MCF 10A (cell line): ENCODE measurements at regions not wholly inside any gene's neighbourhood (a gene's known extent, or its start where the extent isn't known, plus 50 kb on each side); places are given as distances from the start of the nearest gene placed in this dataset.

ENCODE experiments used
- BruUV-seq: library from RNA; stranded (reverse); fragments of 400-500 nt; replicated peaks from 2 replicates; lab custom pipeline; 2021; lab: Mats Ljungman, UMichigan
- CTCF ChIA-PET: fragments of 300-600 bp; sonication (Branson Sonifier 250); formaldehyde crosslinking; extraction: SDS; loops from one replicate; lab custom pipeline; 2021; ENCODE audit warnings: antibody characterized with exemption, inconsistent platforms; lab: Yijun Ruan, JAX
- POLR2A ChIA-PET: fragments of 300-600, 350-650 bp; sonication (Branson Sonifier 250); formaldehyde crosslinking; extraction: SDS; loops from one replicate; lab custom pipeline; 2020; ENCODE audit warnings: antibody characterized with exemption, inconsistent platforms; lab: Yijun Ruan, JAX
- DNase-seq: peaks from one replicate; pipeline ENCODE4 v3.0.0-alpha.2; 2018; ENCODE audit not compliant: unreplicated experiment
- H3K27ac Mint-ChIP-seq: one replicate; pipeline ENCODE4 v1.8.0; 2022; ENCODE audit warnings: mild to moderate bottlenecking, low read depth, mixed read lengths; ENCODE audit not compliant: unreplicated experiment
- H3K27me3 Mint-ChIP-seq: one replicate; pipeline ENCODE4 v1.8.0; 2022; ENCODE audit warnings: mixed read lengths; ENCODE audit not compliant: insufficient read depth, unreplicated experiment
- H3K36me3 Mint-ChIP-seq: one replicate; pipeline ENCODE4 v1.8.0; 2022; ENCODE audit warnings: mild to moderate bottlenecking, moderate library complexity, mixed read lengths; ENCODE audit not compliant: insufficient read depth, unreplicated experiment
- H3K4me1 Mint-ChIP-seq: one replicate; pipeline ENCODE4 v1.8.0; 2022; ENCODE audit warnings: mixed read lengths; ENCODE audit not compliant: insufficient read depth, unreplicated experiment
- H3K4me3 Mint-ChIP-seq: one replicate; pipeline ENCODE4 v1.8.0; 2022; ENCODE audit warnings: mild to moderate bottlenecking, moderate library complexity, mixed read lengths; ENCODE audit not compliant: unreplicated experiment
- H3K9me3 Mint-ChIP-seq: one replicate; pipeline ENCODE4 v1.8.0; 2022; ENCODE audit warnings: mixed read lengths; ENCODE audit not compliant: unreplicated experiment
- CTCF ChIP-seq: fragments of 200-600 bp; IDR thresholded peaks from one replicate; pipeline ENCODE4 v1.8.0; 2022; ENCODE audit warnings: antibody characterized with exemption, mild to moderate bottlenecking; ENCODE audit not compliant: unreplicated experiment
- intact Hi-C: fragments of 100-400 bp; cut with micrococcal nuclease; formaldehyde crosslinking; loops from 2 replicates; pipeline ENCODE4 v1.14.1; 2022

GRCh38 chr2:81206216-81206615, 901.7 kb upstream of the LRRTM1 start:
- intact Hi-C loops = no loop called here
- no peak for DNase-seq
- peaks cover 7% of the 10 kb centered on the region for H3K36me3 Mint-ChIP-seq
- CTCF ChIA-PET = interaction anchor here (0.7 kb wide), 1 partner anchor 188 kb away, joined by 3 read pairs; no protein-coding TSS in a partner anchor
- no TSS peak for BruUV-seq
- H3K9me3 Mint-ChIP-seq = peaks cover 9% of the 10 kb centered on the region
- POLR2A ChIA-PET = no interaction called here
- H3K27ac Mint-ChIP-seq = no peak overlapping the region
- H3K27me3 Mint-ChIP-seq = no peaks in the 10 kb centered on the region
- no peaks in the 10 kb centered on the region for H3K4me1 Mint-ChIP-seq
- H3K4me3 Mint-ChIP-seq = no peak overlapping the region
- no peak for TF ChIP-seq CTCF

GRCh38 chr2:81196933-81197628, 892.5 kb upstream of the LRRTM1 start:
- Mint-ChIP-seq H3K27me3 (no peaks in the 10 kb centered on the region), H3K4me1 (no peaks in the 10 kb centered on the region), H3K4me3 (no peak overlapping the region), H3K36me3 (no peaks in the 10 kb centered on the region), H3K27ac (no peak overlapping the region), H3K9me3 (no peaks in the 10 kb centered on the region)
- DNase-seq = no peak
- ChIA-PET CTCF (no interaction called here), POLR2A (no interaction called here)
- no peak for TF ChIP-seq CTCF
- BruUV-seq = no TSS peak
- intact Hi-C loops = no loop called here

- ChIA-PET CTCF (no interaction called here), POLR2A (no interaction called here)
- Mint-ChIP-seq H3K9me3 (no peaks in the 10 kb centered on the region), H3K27me3 (no peaks in the 10 kb centered on the region), H3K36me3 (no peaks in the 10 kb centered on the region), H3K27ac (no peak overlapping the region), H3K4me3 (no peak overlapping the region), H3K4me1 (no peaks in the 10 kb centered on the region)
- no peak for DNase-seq
- intact Hi-C loops = no loop called here
- TF ChIP-seq CTCF = no peak
- BruUV-seq = no TSS peak
Measured at GRCh38 chr2:81196383-81196851, 891.9 kb upstream of the LRRTM1 start.

GRCh38 chr2:81195774-81196382, 891.3 kb upstream of the LRRTM1 start:
- H3K36me3 Mint-ChIP-seq = no peaks in the 10 kb centered on the region
- no TSS peak for BruUV-seq
- no peak overlapping the region for H3K27ac Mint-ChIP-seq
- CTCF ChIA-PET = no interaction called here
- no peak for TF ChIP-seq CTCF
- DNase-seq = no peak
- no peaks in the 10 kb centered on the region for H3K4me1 Mint-ChIP-seq
- POLR2A ChIA-PET = no interaction called here
- H3K4me3 Mint-ChIP-seq = no peak overlapping the region
- no peaks in the 10 kb centered on the region for H3K9me3 Mint-ChIP-seq
- intact Hi-C loops = no loop called here
- no peaks in the 10 kb centered on the region for H3K27me3 Mint-ChIP-seq
